WTC11 (cell line): ENCODE measurements at regions not wholly inside any gene's neighbourhood (a gene's known extent, or its start where the extent isn't known, plus 50 kb on each side); places are given as distances from the start of the nearest gene placed in this dataset.
"Not testable (repeated sequence)": the region's sequence is repeated elsewhere in the genome, so short reads cannot be mapped to it uniquely, and the experiment has no call there.

Experiments used
- ATAC-seq: fragments of 200-7000 bp; cut with Tn5 transposase; 2 replicates; pipeline ENCODE4 v1.10.0; 2021; ENCODE audit warnings: mild to moderate bottlenecking, moderate library complexity
- CTCF ChIA-PET: fragments of 300-600 bp; sonication (Branson Sonifier 250); formaldehyde crosslinking; loops from one replicate; lab custom pipeline; 2021; ENCODE audit warnings: antibody characterized with exemption; lab: Charles Lee
- POLR2A ChIA-PET: fragments of 350-600 bp; sonication (Branson Sonifier 250); formaldehyde crosslinking; loops from one replicate; lab custom pipeline; 2021; ENCODE audit warnings: antibody characterized with exemption; lab: Charles Lee
- DNase-seq: peaks from one replicate; pipeline ENCODE4 v3.0.0; 2021; ENCODE audit warnings: low spot score
- H3K27ac Mint-ChIP-seq: 2 replicates; pipeline ENCODE4 v1.8.0; 2021; ENCODE audit warnings: mixed read lengths
- H3K27me3 Mint-ChIP-seq: 2 replicates; pipeline ENCODE4 v1.8.0; 2021; ENCODE audit warnings: low read depth, mild to moderate bottlenecking, moderate library complexity, mixed read lengths
- H3K36me3 Mint-ChIP-seq: 2 replicates; pipeline ENCODE4 v1.8.0; 2021; ENCODE audit warnings: mixed read lengths
- H3K4me1 Mint-ChIP-seq: 2 replicates; pipeline ENCODE4 v1.8.0; 2022; ENCODE audit warnings: mixed read lengths
- H3K4me3 Mint-ChIP-seq: 2 replicates; pipeline ENCODE4 v1.8.0; 2021; ENCODE audit warnings: mild to moderate bottlenecking, moderate library complexity, mixed read lengths
- H3K9me3 Mint-ChIP-seq: 2 replicates; pipeline ENCODE4 v1.8.0; 2021; ENCODE audit warnings: mixed read lengths
- HMGA2 ChIP-seq: fragments of 250-450 bp; sonication (Bioruptor Pico); IDR thresholded peaks from 2 replicates; pipeline ENCODE4 v1.4.0; 2021; ENCODE audit warnings: mild to moderate bottlenecking, moderate library complexity
- PRDM15 ChIP-seq: sonication (generic); formaldehyde crosslinking; IDR thresholded peaks from 2 replicates; pipeline ENCODE4 v1.8.0; 2022; ENCODE audit warnings: missing genetic modification reagents
- SP1 ChIP-seq: sonication (generic); formaldehyde crosslinking; conservative IDR thresholded peaks from 2 replicates; pipeline ENCODE4 v1.8.1; 2022; ENCODE audit warnings: missing genetic modification reagents
- ZNF317 ChIP-seq: sonication (generic); formaldehyde crosslinking; IDR thresholded peaks from 2 replicates; pipeline ENCODE4 v1.8.1; 2023; ENCODE audit warnings: low read depth, mild to moderate bottlenecking, moderate library complexity, missing genetic modification reagents, borderline replicate concordance

- CTCF ChIA-PET, H3K4me3 Mint-ChIP-seq, H3K27me3 Mint-ChIP-seq, H3K36me3 Mint-ChIP-seq, POLR2A ChIA-PET: not testable (repeated sequence)
- peak; percentile 62 for DNase-seq
- Mint-ChIP-seq H3K27ac (peak overlapping the region; percentile 73), H3K9me3 (peaks cover 11% of the 10 kb centered on the region), H3K4me1 (peaks cover 12% of the 10 kb centered on the region)
- TF ChIP-seq PRDM15 (0 out of 2 replicates have a peak, but pooled peaks have one; percentile 12), SP1 (CRISPR knock-in tag) (0 out of 2 replicates have a peak, but pooled peaks have one; percentile 17)
- ATAC-seq = peak; percentile 82
These were observed 154.9 kb downstream of the NPIPB11 start for GRCh38 chr16:29251571-29252011.

GRCh38 chr16:29250923-29251434 lies 155.5 kb downstream of the NPIPB11 start:
- H3K27ac Mint-ChIP-seq, CTCF ChIA-PET, H3K27me3 Mint-ChIP-seq, POLR2A ChIA-PET, H3K36me3 Mint-ChIP-seq, ATAC-seq, H3K4me3 Mint-ChIP-seq, DNase-seq: not testable (repeated sequence)
- peaks cover 17% of the 10 kb centered on the region for H3K9me3 Mint-ChIP-seq
- H3K4me1 Mint-ChIP-seq = peaks cover 12% of the 10 kb centered on the region

- peaks cover 12% of the 10 kb centered on the region for H3K36me3 Mint-ChIP-seq
- H3K27me3 Mint-ChIP-seq, DNase-seq, CTCF ChIA-PET, POLR2A ChIA-PET, ATAC-seq, H3K4me3 Mint-ChIP-seq, H3K27ac Mint-ChIP-seq: not testable (repeated sequence)
- H3K9me3 Mint-ChIP-seq = peaks cover 20% of the 10 kb centered on the region
- peaks cover 12% of the 10 kb centered on the region for H3K4me1 Mint-ChIP-seq
These were observed 156.0 kb downstream of the NPIPB11 start for GRCh38 chr16:29250469-29250868.

GRCh38 chr16:29248940-29249318 lies 157.6 kb downstream of the NPIPB11 start:
- H3K4me3 Mint-ChIP-seq, H3K27ac Mint-ChIP-seq, ATAC-seq, CTCF ChIA-PET, DNase-seq, POLR2A ChIA-PET, H3K27me3 Mint-ChIP-seq: not testable (repeated sequence)
- Mint-ChIP-seq H3K4me1 (peaks cover 12% of the 10 kb centered on the region), H3K9me3 (peaks cover 21% of the 10 kb centered on the region), H3K36me3 (peaks cover 12% of the 10 kb centered on the region)

GRCh38 chr16:29248306-29248939 lies 158.1 kb downstream of the NPIPB11 start:
- ATAC-seq, H3K27me3 Mint-ChIP-seq, H3K4me3 Mint-ChIP-seq, CTCF ChIA-PET, H3K27ac Mint-ChIP-seq, DNase-seq, POLR2A ChIA-PET: not testable (repeated sequence)
- Mint-ChIP-seq H3K4me1 (peaks cover 12% of the 10 kb centered on the region), H3K9me3 (peaks cover 21% of the 10 kb centered on the region), H3K36me3 (peaks cover 12% of the 10 kb centered on the region)

GRCh38 chr16:29246091-29246490 lies 160.4 kb downstream of the NPIPB11 start:
- H3K27me3 Mint-ChIP-seq, H3K27ac Mint-ChIP-seq, POLR2A ChIA-PET, H3K4me3 Mint-ChIP-seq, DNase-seq, CTCF ChIA-PET, H3K4me1 Mint-ChIP-seq, ATAC-seq: not testable (repeated sequence)
- TF ChIP-seq ZNF317 (CRISPR knock-in tag) = peak; percentile 83
- H3K9me3 Mint-ChIP-seq = peaks cover 21% of the 10 kb centered on the region
- peaks cover 12% of the 10 kb centered on the region for H3K36me3 Mint-ChIP-seq

GRCh38 chr16:29237971-29238370 lies 168.5 kb downstream of the NPIPB11 start:
- Mint-ChIP-seq H3K4me1 (no peaks in the 10 kb centered on the region), H3K27ac (no peak overlapping the region), H3K36me3 (peaks cover 5% of the 10 kb centered on the region), H3K27me3 (no peaks in the 10 kb centered on the region), H3K4me3 (no peak overlapping the region), H3K9me3 (peaks cover 16% of the 10 kb centered on the region)
- POLR2A ChIA-PET = no interaction called here
- DNase-seq (no peak), ATAC-seq (no peak)
- no peak for TF ChIP-seq HMGA2 (CRISPR knock-in tag)
- CTCF ChIA-PET = no interaction called here

- POLR2A ChIA-PET, H3K27ac Mint-ChIP-seq, H3K36me3 Mint-ChIP-seq, ATAC-seq, CTCF ChIA-PET, H3K27me3 Mint-ChIP-seq, H3K4me3 Mint-ChIP-seq, DNase-seq, H3K4me1 Mint-ChIP-seq: not testable (repeated sequence)
- peaks cover 16% of the 10 kb centered on the region for H3K9me3 Mint-ChIP-seq
These were observed 169.0 kb downstream of the NPIPB11 start for GRCh38 chr16:29237495-29237894.

- H3K36me3 Mint-ChIP-seq, H3K27ac Mint-ChIP-seq, H3K27me3 Mint-ChIP-seq, CTCF ChIA-PET, POLR2A ChIA-PET, ATAC-seq, H3K4me3 Mint-ChIP-seq, H3K4me1 Mint-ChIP-seq, DNase-seq: not testable (repeated sequence)
- H3K9me3 Mint-ChIP-seq = peaks cover 16% of the 10 kb centered on the region
These were observed 169.5 kb downstream of the NPIPB11 start for GRCh38 chr16:29237023-29237422.

GRCh38 chr16:29235836-29236370 lies 170.6 kb downstream of the NPIPB11 start:
- H3K36me3 Mint-ChIP-seq, DNase-seq, H3K4me1 Mint-ChIP-seq, CTCF ChIA-PET, H3K27ac Mint-ChIP-seq, H3K27me3 Mint-ChIP-seq, ATAC-seq, POLR2A ChIA-PET, H3K4me3 Mint-ChIP-seq: not testable (repeated sequence)
- peaks cover 16% of the 10 kb centered on the region for H3K9me3 Mint-ChIP-seq
